CD14-positive monocyte (primary cell): ENCODE measurements at regions not wholly inside any gene's neighbourhood (a gene's known extent, or its start where the extent isn't known, plus 50 kb on each side); places are given as distances from the start of the nearest gene placed in this dataset.
"Not testable (repeated sequence)": the region's sequence is repeated elsewhere in the genome, so short reads cannot be mapped to it uniquely, and the experiment has no call there.

Experiments used
- DNase-seq, 3 donors: peaks; one replicate each; pipeline ENCODE4 v3.0.0-alpha.2; 2011 to 2022
- H2AFZ ChIP-seq: 2 replicates; pipeline ENCODE4 v1.6.0; 2012; ENCODE audit warnings: mild to moderate bottlenecking, low read depth, low read length, inconsistent platforms; ENCODE audit not compliant: insufficient read depth, poor library complexity, severe bottlenecking
- H3K27ac ChIP-seq, 2 donors: 1 replicate in 1 of 2; 2 replicates in 1 of 2; pipeline ENCODE4 v1.5.1; 2012 to 2013; ENCODE audit warnings: low read length in 2 of 2, control low read depth in 1 of 2, inconsistent platforms in 1 of 2, low read depth in 1 of 2, mild to moderate bottlenecking in 1 of 2
- H3K27me3 ChIP-seq, 2 donors: one replicate each; pipeline versions ENCODE4 v1.6.0 to v1.6.1; 2011 to 2013; ENCODE audit warnings: low read length in 2 of 2; ENCODE audit not compliant: control insufficient read depth in 2 of 2, insufficient read depth in 2 of 2
- H3K36me3 ChIP-seq, 2 donors: replicated peaks in 1 of 2; 1 replicate in 1 of 2; 2 replicates in 1 of 2; pipeline versions ENCODE4 v1.5.1 to v1.6.1; 2012 to 2013; ENCODE audit warnings: low read length in 2 of 2, control low read depth in 1 of 2, inconsistent platforms in 1 of 2, mild to moderate bottlenecking in 1 of 2; ENCODE audit not compliant: insufficient read depth in 2 of 2, control insufficient read depth in 1 of 2
- H3K4me1 ChIP-seq, 2 donors: 1 replicate in 1 of 2; 2 replicates in 1 of 2; pipeline versions ENCODE4 v1.5.1 to v1.6.1; 2012 to 2013; ENCODE audit warnings: low read length in 2 of 2, control low read depth in 1 of 2, inconsistent platforms in 1 of 2, mild to moderate bottlenecking in 1 of 2, moderate library complexity in 1 of 2; ENCODE audit not compliant: insufficient read depth in 2 of 2, control insufficient read depth in 1 of 2
- H3K4me2 ChIP-seq: replicated peaks from 2 replicates; pipeline ENCODE3; 2012; ENCODE audit warnings: low read length, moderate library complexity, mild to moderate bottlenecking; ENCODE audit not compliant: poor library complexity, severe bottlenecking; ENCODE audit errors: extremely low read depth
- H3K4me3 ChIP-seq, 3 experiments: fragments of 200-600 bp in 1 of 3; sonication (generic) in 1 of 3; replicated peaks in 1 of 3; 1 replicate in 2 of 3; 2 replicates in 1 of 3; pipeline ENCODE4 v1.5.1; 2011 to 2013; ENCODE audit warnings: low read length in 3 of 3, mild to moderate bottlenecking in 3 of 3, control low read depth in 2 of 3, low read depth in 2 of 3, inconsistent platforms in 1 of 3, moderate library complexity in 1 of 3
- H3K79me2 ChIP-seq: 2 replicates; pipeline ENCODE4 v1.6.0; 2012; ENCODE audit warnings: mild to moderate bottlenecking, control low read depth, inconsistent platforms, low read length, moderate library complexity; ENCODE audit not compliant: insufficient read depth
- H3K9ac ChIP-seq: 2 replicates; pipeline ENCODE4 v1.6.0; 2017; ENCODE audit warnings: low read length, mild to moderate bottlenecking; ENCODE audit not compliant: insufficient read depth, poor library complexity, severe bottlenecking
- H3K9me3 ChIP-seq, 2 donors: replicated peaks in 1 of 2; 1 replicate in 1 of 2; 2 replicates in 1 of 2; pipeline versions ENCODE4 v1.5.1 to v1.6.1; 2012 to 2013; ENCODE audit warnings: low read length in 2 of 2, control low read depth in 1 of 2; ENCODE audit not compliant: control insufficient read depth in 1 of 2, insufficient read depth in 1 of 2
- H4K20me1 ChIP-seq: 2 replicates; pipeline ENCODE4 v1.6.0; 2012; ENCODE audit warnings: mild to moderate bottlenecking, low read length, control low read depth, moderate library complexity; ENCODE audit not compliant: insufficient read depth
- H3K27ac Mint-ChIP-seq, 7 donors: one replicate each; pipeline ENCODE4 v1.8.0; 2020; ENCODE audit warnings: mild to moderate bottlenecking in 7 of 7, mixed read lengths in 7 of 7, moderate library complexity in 6 of 7, inconsistent platforms in 2 of 7
- H3K27me3 Mint-ChIP-seq, 3 donors: one replicate each; pipeline ENCODE4 v1.8.0; 2021 to 2022; ENCODE audit warnings: low read depth in 3 of 3, mild to moderate bottlenecking in 3 of 3, mixed read lengths in 3 of 3, moderate library complexity in 3 of 3, inconsistent platforms in 1 of 3
- H3K36me3 Mint-ChIP-seq, 2 donors: one replicate each; pipeline ENCODE4 v1.8.0; 2020; ENCODE audit warnings: mixed read lengths in 2 of 2, inconsistent platforms in 1 of 2, mild to moderate bottlenecking in 1 of 2
- H3K4me1 Mint-ChIP-seq: one replicate; pipeline ENCODE4 v1.8.0; 2020; ENCODE audit warnings: mild to moderate bottlenecking, mixed read lengths
- H3K4me3 Mint-ChIP-seq, 2 donors: one replicate each; pipeline ENCODE4 v1.8.0; 2020; ENCODE audit warnings: mild to moderate bottlenecking in 2 of 2, mixed read lengths in 2 of 2, moderate library complexity in 1 of 2
- H3K9me3 Mint-ChIP-seq, 7 donors: one replicate each; pipeline ENCODE4 v1.8.0; 2020 to 2022; ENCODE audit warnings: mixed read lengths in 7 of 7, mild to moderate bottlenecking in 6 of 7, moderate library complexity in 6 of 7, inconsistent platforms in 2 of 7
- WGBS: methylation state at CpG from one replicate; pipeline ENCODE4 v1.1.5; 2013; ENCODE audit warnings: missing lambda C conversion rate; ENCODE audit not compliant: insufficient coverage; 5-methylcytosine and 5-hydroxymethylcytosine counted together
- intact Hi-C, 2 donors: fragments of 100-400 bp; cut with micrococcal nuclease; formaldehyde crosslinking; loops; one replicate each; pipeline versions ENCODE4 v1.15.0 to v1.15.1; 2023
- TF ChIP-seq, protein P1 (sequence below): fragments of 200-600 bp; IDR thresholded peaks from one replicate; pipeline ENCODE4 v1.8.0; 2022; ENCODE audit warnings: antibody characterized with exemption, mild to moderate bottlenecking

DNA sequence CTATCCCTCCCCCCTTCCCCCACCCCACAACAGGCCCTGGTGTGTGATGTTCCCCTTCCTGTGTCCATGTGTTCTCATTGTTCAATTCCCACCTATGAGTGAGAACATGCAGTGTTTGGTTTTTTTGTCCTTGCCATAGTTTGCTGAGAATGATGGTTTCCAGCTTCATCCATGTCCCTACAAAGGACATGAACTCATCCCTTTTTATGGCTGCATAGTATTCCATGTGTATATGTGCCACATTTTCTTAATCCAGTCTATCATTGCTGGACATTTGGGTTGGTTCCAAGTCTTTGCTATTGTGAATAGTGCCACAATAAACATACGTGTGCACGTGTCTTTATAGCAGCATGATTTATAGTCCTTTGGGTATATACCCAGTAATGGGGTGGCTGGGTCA is 52.3 kb upstream of the MAN1A2 start:
- H3K79me2 ChIP-seq, H3K27me3 Mint-ChIP-seq, H2AFZ ChIP-seq, H3K9me3 Mint-ChIP-seq, H4K20me1 ChIP-seq, H3K4me3 Mint-ChIP-seq, H3K27ac Mint-ChIP-seq, H3K4me1 Mint-ChIP-seq, DNase-seq, H3K4me1 ChIP-seq, H3K9ac ChIP-seq, H3K36me3 Mint-ChIP-seq, H3K36me3 ChIP-seq, intact Hi-C loops, H3K4me3 ChIP-seq, H3K9me3 ChIP-seq, H3K4me2 ChIP-seq, H3K27me3 ChIP-seq, H3K27ac ChIP-seq: not testable (repeated sequence)
- WGBS = no CpG with 5 or more reads among the region's 2 CpGs

DNA sequence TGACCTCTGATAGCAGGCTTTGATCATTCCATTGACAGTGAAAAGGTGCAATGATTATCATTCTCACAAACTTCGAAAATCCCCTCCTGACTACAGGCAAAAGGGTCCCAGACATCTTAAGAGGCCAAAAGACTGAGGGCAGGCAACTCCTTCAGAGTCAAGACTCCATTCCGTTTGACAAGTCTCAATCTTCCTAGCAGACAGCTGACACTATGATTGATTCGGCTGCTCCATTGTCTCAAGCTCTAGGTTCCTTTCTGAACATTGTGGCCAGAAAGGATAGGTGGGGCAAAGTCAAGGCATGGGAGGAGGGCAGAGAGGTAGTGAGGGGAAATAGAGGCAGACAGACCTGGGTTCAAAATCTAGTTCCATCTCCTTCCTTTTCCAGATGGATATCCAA is 53.7 kb upstream of the MAN1A2 start:
- no peak for DNase-seq
- Mint-ChIP-seq H3K36me3 (no peaks in the 10 kb centered on the region), H3K27ac (no peak overlapping the region), H3K27me3 (peaks cover 0 to 7% (median 0%) of the 10 kb centered on the region in 3 donors), H3K4me3 (no peak overlapping the region), H3K9me3 (peaks cover 0 to 5% (median 0%) of the 10 kb centered on the region in 7 donors), H3K4me1 (no peaks in the 10 kb centered on the region)
- H4K20me1 ChIP-seq = no peaks in the 10 kb centered on the region
- intact Hi-C loops = no loop called here
- no peak overlapping the region for H3K27ac ChIP-seq
- no peak overlapping the region for H2AFZ ChIP-seq
- H3K4me3 ChIP-seq = no peak overlapping the region
- H3K9ac ChIP-seq = no peak overlapping the region
- H3K9me3 ChIP-seq = no peaks in the 10 kb centered on the region
- H3K79me2 ChIP-seq = no peaks in the 10 kb centered on the region
- 100% methylated on average over 1 of the region's 3 CpGs for WGBS
- no peak overlapping the region for H3K4me2 ChIP-seq
- TF ChIP-seq, protein P1, sequence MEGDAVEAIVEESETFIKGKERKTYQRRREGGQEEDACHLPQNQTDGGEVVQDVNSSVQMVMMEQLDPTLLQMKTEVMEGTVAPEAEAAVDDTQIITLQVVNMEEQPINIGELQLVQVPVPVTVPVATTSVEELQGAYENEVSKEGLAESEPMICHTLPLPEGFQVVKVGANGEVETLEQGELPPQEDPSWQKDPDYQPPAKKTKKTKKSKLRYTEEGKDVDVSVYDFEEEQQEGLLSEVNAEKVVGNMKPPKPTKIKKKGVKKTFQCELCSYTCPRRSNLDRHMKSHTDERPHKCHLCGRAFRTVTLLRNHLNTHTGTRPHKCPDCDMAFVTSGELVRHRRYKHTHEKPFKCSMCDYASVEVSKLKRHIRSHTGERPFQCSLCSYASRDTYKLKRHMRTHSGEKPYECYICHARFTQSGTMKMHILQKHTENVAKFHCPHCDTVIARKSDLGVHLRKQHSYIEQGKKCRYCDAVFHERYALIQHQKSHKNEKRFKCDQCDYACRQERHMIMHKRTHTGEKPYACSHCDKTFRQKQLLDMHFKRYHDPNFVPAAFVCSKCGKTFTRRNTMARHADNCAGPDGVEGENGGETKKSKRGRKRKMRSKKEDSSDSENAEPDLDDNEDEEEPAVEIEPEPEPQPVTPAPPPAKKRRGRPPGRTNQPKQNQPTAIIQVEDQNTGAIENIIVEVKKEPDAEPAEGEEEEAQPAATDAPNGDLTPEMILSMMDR = no peak
- no peaks in the 10 kb centered on the region for H3K27me3 ChIP-seq
- H3K4me1 ChIP-seq = no peaks in the 10 kb centered on the region
- H3K36me3 ChIP-seq = no peaks in the 10 kb centered on the region
